Trophoblast cell (in vitro differentiated cells and primary cell): ENCODE measurements at regions not wholly inside any gene's neighbourhood (a gene's known extent, or its start where the extent isn't known, plus 50 kb on each side); places are given as distances from the start of the nearest gene placed in this dataset.

Experiments
- DNase-seq, 2 donors: peaks; one replicate each; pipeline ENCODE4 v3.0.0-alpha.2; 2016
- H2AFZ ChIP-seq: 2 replicates; pipeline ENCODE4 v1.6.1; 2013; ENCODE audit warnings: low read length, moderate library complexity, mild to moderate bottlenecking; ENCODE audit not compliant: insufficient read depth, poor library complexity
- H2AK5ac ChIP-seq: 2 replicates; pipeline ENCODE4 v1.6.1; 2013; ENCODE audit warnings: mild to moderate bottlenecking, low read length
- H2BK120ac ChIP-seq: 2 replicates; pipeline ENCODE4 v1.6.1; 2013; ENCODE audit warnings: low read length, mild to moderate bottlenecking, moderate library complexity; ENCODE audit not compliant: insufficient read depth, poor library complexity
- H2BK12ac ChIP-seq: 2 replicates; pipeline ENCODE4 v1.6.1; 2013; ENCODE audit warnings: mild to moderate bottlenecking, low read length, moderate library complexity
- H2BK5ac ChIP-seq: 2 replicates; pipeline ENCODE4 v1.6.1; 2013; ENCODE audit warnings: low read length, low read depth, moderate library complexity, mild to moderate bottlenecking; ENCODE audit not compliant: poor library complexity
- H3K14ac ChIP-seq: 2 replicates; pipeline ENCODE4 v1.6.1; 2013; ENCODE audit warnings: mild to moderate bottlenecking, low read length
- H3K18ac ChIP-seq: 2 replicates; pipeline ENCODE4 v1.6.1; 2013; ENCODE audit warnings: mild to moderate bottlenecking, low read length
- H3K23ac ChIP-seq: 2 replicates; pipeline ENCODE4 v1.6.1; 2013; ENCODE audit warnings: low read length
- H3K27ac ChIP-seq: 2 replicates; pipeline ENCODE4 v1.5.1; 2013; ENCODE audit warnings: low read depth, mild to moderate bottlenecking, inconsistent platforms, low read length, moderate library complexity
- H3K27me3 ChIP-seq: 2 replicates; pipeline ENCODE4 v1.6.1; 2013; ENCODE audit warnings: inconsistent platforms, mild to moderate bottlenecking, low read length, moderate library complexity; ENCODE audit not compliant: insufficient read depth
- H3K36me3 ChIP-seq, 2 experiments: 1 replicate in 1 of 2; 2 replicates in 1 of 2; pipeline ENCODE4 v1.6.1; 2013; ENCODE audit warnings: low read length in 2 of 2, mild to moderate bottlenecking in 2 of 2, moderate library complexity in 1 of 2; ENCODE audit not compliant: insufficient read depth in 2 of 2, control insufficient read depth in 1 of 2
- H3K4ac ChIP-seq: 2 replicates; pipeline ENCODE4 v1.6.1; 2013; ENCODE audit warnings: low read depth, mild to moderate bottlenecking, low read length, moderate library complexity
- H3K4me1 ChIP-seq, 2 experiments: 1 replicate in 1 of 2; 2 replicates in 1 of 2; pipeline ENCODE4 v1.6.1; 2013; ENCODE audit warnings: low read length in 2 of 2, mild to moderate bottlenecking in 2 of 2, moderate library complexity in 1 of 2; ENCODE audit not compliant: insufficient read depth in 2 of 2, control insufficient read depth in 1 of 2
- H3K4me2 ChIP-seq: 2 replicates; pipeline ENCODE4 v1.6.1; 2013; ENCODE audit warnings: inconsistent platforms, mild to moderate bottlenecking, low read length, moderate library complexity
- H3K4me3 ChIP-seq: 2 replicates; pipeline ENCODE4 v1.5.1; 2013; ENCODE audit warnings: mild to moderate bottlenecking, low read depth, low read length, inconsistent platforms
- H3K79me1 ChIP-seq: one replicate; pipeline ENCODE4 v1.6.1; 2013; ENCODE audit warnings: low read length
- H3K79me2 ChIP-seq: 2 replicates; pipeline ENCODE4 v1.6.1; 2013; ENCODE audit warnings: low read length, mild to moderate bottlenecking; ENCODE audit not compliant: control insufficient read depth, insufficient read depth, poor library complexity
- H3K9ac ChIP-seq: 2 replicates; pipeline ENCODE4 v1.6.1; 2013; ENCODE audit warnings: mild to moderate bottlenecking, low read length
- H3K9me3 ChIP-seq: 2 replicates; pipeline ENCODE4 v1.6.1; 2013; ENCODE audit warnings: low read depth, mild to moderate bottlenecking, control low read depth, inconsistent platforms, low read length; ENCODE audit not compliant: insufficient read depth
- H4K12ac ChIP-seq: 2 replicates; pipeline ENCODE4 v1.6.1; 2013; ENCODE audit warnings: low read depth, mild to moderate bottlenecking, low read length, moderate library complexity
- H4K8ac ChIP-seq: 2 replicates; pipeline ENCODE4 v1.6.1; 2013; ENCODE audit warnings: low read depth, mild to moderate bottlenecking, low read length, moderate library complexity
- H4K91ac ChIP-seq: one replicate; pipeline ENCODE4 v1.6.1; 2013; ENCODE audit warnings: low read depth, mild to moderate bottlenecking, low read length, moderate library complexity
- WGBS: extraction: QIAGEN DNeasy Blood & Tissue Kit; methylation state at CpG from one replicate; pipeline ENCODE4 v1.1.7; 2013; ENCODE audit warnings: missing lambda C conversion rate; ENCODE audit not compliant: insufficient read length, insufficient coverage; ENCODE audit errors: extremely low coverage; 5-methylcytosine and 5-hydroxymethylcytosine counted together

DNA sequence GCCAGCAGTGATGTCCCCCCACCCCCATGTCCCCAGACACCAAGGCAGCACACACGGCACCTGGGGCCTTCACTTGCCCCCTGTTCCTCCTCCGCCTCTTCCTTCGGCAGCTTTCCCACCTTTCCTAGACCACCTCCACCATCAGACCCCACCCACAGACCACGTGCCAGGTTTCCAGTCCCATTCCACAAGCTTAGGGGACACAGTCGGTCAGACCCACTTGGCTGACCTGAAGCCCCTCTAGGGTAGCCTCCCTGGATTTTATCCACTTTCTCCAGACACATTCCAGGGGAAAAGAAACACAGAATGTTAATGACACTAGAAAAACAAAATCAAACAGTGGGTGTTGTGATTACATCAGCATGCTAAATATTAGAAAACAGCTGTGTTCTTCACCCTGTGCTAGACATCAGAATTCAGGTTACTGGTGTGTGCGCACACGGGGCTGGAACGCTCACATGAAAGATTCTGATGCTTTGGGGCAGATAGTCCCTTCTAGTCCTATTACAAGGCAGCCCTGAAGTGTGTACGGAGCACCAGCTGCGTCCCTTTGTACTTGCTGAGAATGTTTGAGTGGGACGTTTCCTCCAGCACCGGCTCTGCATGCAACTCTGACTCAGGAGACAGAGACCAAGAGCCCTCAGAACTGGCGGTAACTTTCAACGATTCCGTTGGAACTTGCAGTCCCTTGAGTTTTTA is 75.5 kb upstream of the PPP2R2D start:
- Histone ChIP-seq H4K12ac (no peak overlapping the region), H4K8ac (no peak overlapping the region), H2BK120ac (no peak overlapping the region), H2BK5ac (no peak overlapping the region), H3K18ac (no peak overlapping the region), H4K91ac (no peak overlapping the region), H3K4ac (no peak overlapping the region), H2AK5ac (no peak overlapping the region), H2AFZ (no peak overlapping the region), H3K14ac (no peak overlapping the region), H3K4me3 (no peak overlapping the region), H3K4me1 (no peaks in the 10 kb centered on the region), H3K27ac (no peak overlapping the region), H3K79me1 (no peaks in the 10 kb centered on the region), H2BK12ac (no peak overlapping the region), H3K9me3 (no peaks in the 10 kb centered on the region), H3K23ac (no peak overlapping the region), H3K4me2 (no peak overlapping the region), H3K27me3 (no peaks in the 10 kb centered on the region), H3K36me3 (no peaks in the 10 kb centered on the region), H3K9ac (no peak overlapping the region), H3K79me2 (no peaks in the 10 kb centered on the region)
- no CpG with 5 or more reads among the region's 15 CpGs for WGBS
- DNase-seq: peak in 1 of 2 donors; percentile 7

DNA sequence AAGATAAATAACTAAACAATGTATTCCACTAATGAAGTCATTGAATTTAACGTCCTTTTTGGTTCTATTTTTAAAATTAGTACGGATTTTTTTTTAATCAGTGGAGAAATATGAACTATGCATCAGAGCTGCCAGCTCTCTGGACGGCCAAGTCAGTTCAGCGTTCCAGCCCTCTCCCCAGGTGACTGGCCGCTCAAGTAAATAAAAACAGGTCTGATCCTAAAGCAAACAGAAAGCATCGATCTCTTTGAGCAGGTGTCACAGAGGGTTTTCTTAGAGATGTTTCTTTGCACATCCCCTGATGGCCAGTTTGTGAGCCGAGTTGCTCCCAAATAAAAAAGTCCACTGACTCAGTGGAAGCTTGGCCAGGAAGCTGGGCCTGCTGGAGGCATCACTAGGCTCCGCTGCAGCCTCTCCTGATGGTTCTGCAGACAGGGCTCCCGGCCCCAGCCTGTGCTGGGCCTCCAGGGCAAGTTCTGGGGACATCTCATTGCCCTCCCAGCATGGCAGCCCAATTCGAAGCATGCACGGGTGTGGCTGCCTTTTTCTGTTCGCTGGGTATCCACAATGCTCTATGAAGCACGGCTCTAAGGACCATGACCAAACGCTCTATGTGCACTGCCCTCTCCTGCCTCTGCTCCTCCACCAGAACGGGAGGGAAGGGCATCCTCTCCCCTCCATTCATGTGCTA is 74.7 kb upstream of the PPP2R2D start:
- Histone ChIP-seq H3K27me3 (no peaks in the 10 kb centered on the region), H2BK5ac (no peak overlapping the region), H3K36me3 (no peaks in the 10 kb centered on the region), H3K27ac (no peak overlapping the region), H3K79me1 (no peaks in the 10 kb centered on the region), H3K4ac (no peak overlapping the region), H3K9me3 (no peaks in the 10 kb centered on the region), H3K4me2 (no peak overlapping the region), H3K18ac (no peak overlapping the region), H3K14ac (no peak overlapping the region), H2BK120ac (no peak overlapping the region), H4K8ac (no peak overlapping the region), H3K4me3 (no peak overlapping the region), H2BK12ac (no peak overlapping the region), H3K9ac (no peak overlapping the region), H3K79me2 (no peaks in the 10 kb centered on the region), H4K12ac (no peak overlapping the region), H4K91ac (no peak overlapping the region), H3K4me1 (no peaks in the 10 kb centered on the region), H2AFZ (no peak overlapping the region), H2AK5ac (no peak overlapping the region), H3K23ac (no peak overlapping the region)
- no peak for DNase-seq
- no CpG with 5 or more reads among the region's 15 CpGs for WGBS

DNA sequence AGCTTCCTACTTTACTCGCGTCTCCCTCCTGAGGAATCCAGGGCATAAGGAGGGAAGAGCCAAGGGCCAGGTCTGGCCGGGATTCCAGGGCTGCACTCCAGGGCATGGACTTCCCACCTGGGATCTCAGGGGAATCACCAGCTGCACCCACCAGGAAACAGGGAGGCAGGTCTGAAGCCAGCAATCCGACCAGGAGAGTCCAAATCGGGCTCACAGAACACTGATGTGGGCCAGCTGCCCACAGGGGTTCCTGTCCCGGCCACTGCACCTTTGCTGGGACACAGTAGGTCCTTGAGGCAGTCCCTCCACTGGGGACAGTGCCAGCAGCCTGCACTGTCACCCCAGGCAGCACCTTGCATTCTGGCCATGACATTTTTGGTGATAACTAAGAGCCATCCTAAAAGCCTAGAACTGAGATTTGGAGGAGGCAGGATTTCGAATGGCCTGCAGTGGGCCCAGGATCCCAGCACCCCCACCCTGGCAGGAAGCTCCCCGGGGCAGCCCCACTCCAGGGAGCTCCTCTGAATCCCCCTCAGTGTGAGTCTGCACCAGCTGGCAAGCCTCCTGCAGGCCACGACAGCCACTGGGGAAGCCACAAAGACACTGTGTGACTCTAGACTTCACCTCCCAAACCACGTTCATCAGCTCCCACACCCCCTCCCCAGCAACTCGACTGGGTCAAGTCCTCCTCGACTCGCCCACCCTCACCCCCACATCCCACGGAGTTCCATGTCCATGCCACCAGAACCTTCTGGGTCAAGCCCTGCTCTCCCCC is 71.5 kb upstream of the PPP2R2D start:
- no peak overlapping the region for H4K8ac ChIP-seq
- no peak overlapping the region for H3K14ac ChIP-seq
- H3K27me3 ChIP-seq: no peaks in the 10 kb centered on the region
- H2BK5ac ChIP-seq: no peak overlapping the region
- H3K79me2 ChIP-seq: no peaks in the 10 kb centered on the region
- H2AFZ ChIP-seq: no peak overlapping the region
- no peaks in the 10 kb centered on the region for H3K79me1 ChIP-seq
- no peak overlapping the region for H3K27ac ChIP-seq
- no peaks in the 10 kb centered on the region for H3K9me3 ChIP-seq
- H3K9ac ChIP-seq: no peak overlapping the region
- no peak for DNase-seq
- no CpG with 5 or more reads among the region's 14 CpGs for WGBS
- H3K4me2 ChIP-seq: no peak overlapping the region
- no peak overlapping the region for H2BK120ac ChIP-seq
- H3K4me1 ChIP-seq: no peaks in the 10 kb centered on the region
- H3K36me3 ChIP-seq: no peaks in the 10 kb centered on the region
- H4K12ac ChIP-seq: no peak overlapping the region
- H3K4ac ChIP-seq: no peak overlapping the region
- no peak overlapping the region for H3K18ac ChIP-seq
- H3K4me3 ChIP-seq: no peak overlapping the region
- H2AK5ac ChIP-seq: no peak overlapping the region
- no peak overlapping the region for H3K23ac ChIP-seq
- H2BK12ac ChIP-seq: no peak overlapping the region
- H4K91ac ChIP-seq: no peak overlapping the region

DNA sequence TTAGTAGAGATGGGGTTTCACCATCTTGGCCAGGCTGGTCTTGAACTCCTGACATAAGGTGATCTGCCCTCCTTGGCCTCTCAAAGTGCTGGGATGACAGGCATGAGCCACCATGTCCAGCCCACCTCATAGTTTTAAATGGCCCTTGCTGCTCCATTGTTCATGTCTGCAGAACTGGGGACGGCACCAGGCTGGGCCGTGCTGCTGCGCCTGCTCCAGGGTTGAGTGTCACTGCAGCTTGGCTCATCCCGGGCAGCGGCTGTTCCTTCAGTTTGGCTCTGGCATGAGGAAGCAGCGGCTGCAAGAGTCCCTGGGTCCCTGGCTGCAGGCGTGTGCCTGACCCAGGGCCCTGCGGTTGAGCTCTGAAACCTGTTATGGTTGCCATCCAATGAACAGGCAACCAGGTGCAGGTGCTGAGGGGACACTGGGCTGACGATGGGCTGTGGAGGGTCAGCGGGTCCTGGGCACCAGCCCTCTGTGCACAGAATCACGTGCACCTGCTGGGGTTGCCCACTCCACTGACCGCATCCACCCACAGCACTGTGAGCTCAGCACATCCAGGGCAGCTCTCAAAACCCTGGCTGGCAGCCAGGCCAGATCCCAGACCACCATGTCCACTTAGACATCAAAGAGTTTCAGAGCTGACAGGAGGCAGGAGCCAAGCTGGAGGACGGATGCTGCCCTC is 70.2 kb upstream of the PPP2R2D start:
- WGBS: no CpG with 5 or more reads among the region's 13 CpGs
- Histone ChIP-seq H3K14ac (no peak overlapping the region), H3K36me3 (no peaks in the 10 kb centered on the region), H4K12ac (no peak overlapping the region), H2BK12ac (no peak overlapping the region), H3K79me2 (no peaks in the 10 kb centered on the region), H2AK5ac (no peak overlapping the region), H3K9me3 (no peaks in the 10 kb centered on the region), H3K4me3 (no peak overlapping the region), H2BK120ac (no peak overlapping the region), H3K4ac (no peak overlapping the region), H2AFZ (no peak overlapping the region), H4K91ac (no peak overlapping the region), H2BK5ac (no peak overlapping the region), H3K79me1 (no peaks in the 10 kb centered on the region), H3K27me3 (no peaks in the 10 kb centered on the region), H3K23ac (no peak overlapping the region), H3K18ac (no peak overlapping the region), H4K8ac (no peak overlapping the region), H3K4me2 (no peak overlapping the region), H3K4me1 (no peaks in the 10 kb centered on the region), H3K9ac (no peak overlapping the region), H3K27ac (no peak overlapping the region)
- no peak for DNase-seq
